ENCODE measurements at regions not wholly inside any gene's neighbourhood (a gene's known extent, or its start where the extent isn't known, plus 50 kb on each side); places are given as distances from the start of the nearest gene placed in this dataset.

GRCh38 chr14:34208532-34208931, 253.5 kb downstream of the SPTSSA start:
- no peak for DNase-seq

GRCh38 chr14:34205799-34206198, 254.9 kb upstream of the EGLN3 start:
- DNase-seq = no peak

GRCh38 chr14:34204774-34205173, 253.9 kb upstream of the EGLN3 start:
- DNase-seq = no peak

- no peak for DNase-seq
Measured at GRCh38 chr14:34203251-34203722, 252.4 kb upstream of the EGLN3 start.

- no peak for DNase-seq
Measured at GRCh38 chr14:34201909-34202637, 251.2 kb upstream of the EGLN3 start.

- no peak for DNase-seq
Measured at GRCh38 chr14:34199585-34199984, 248.7 kb upstream of the EGLN3 start.

GRCh38 chr14:34198096-34198495, 247.2 kb upstream of the EGLN3 start:
- DNase-seq = no peak

GRCh38 chr14:34195964-34196363, 245.1 kb upstream of the EGLN3 start:
- DNase-seq = no peak

- DNase-seq = no peak
Measured at GRCh38 chr14:34190717-34191116, 239.8 kb upstream of the EGLN3 start.

GRCh38 chr14:34189866-34190265, 239.0 kb upstream of the EGLN3 start:
- DNase-seq = no peak

- DNase-seq = no peak
Measured at GRCh38 chr14:34187519-34188044, 236.7 kb upstream of the EGLN3 start.

GRCh38 chr14:34187061-34187460, 236.2 kb upstream of the EGLN3 start:
- no peak for DNase-seq

GRCh38 chr14:34184126-34184525, 233.3 kb upstream of the EGLN3 start:
- no peak for DNase-seq

- no peak for DNase-seq
Measured at GRCh38 chr14:34183478-34183877, 232.6 kb upstream of the EGLN3 start.

- no peak for DNase-seq
Measured at GRCh38 chr14:34181338-34181737, 230.5 kb upstream of the EGLN3 start.

GRCh38 chr14:34180869-34181268, 230.0 kb upstream of the EGLN3 start:
- DNase-seq = no peak

GRCh38 chr14:34180434-34180833, 229.6 kb upstream of the EGLN3 start:
- no peak for DNase-seq

- peak; percentile 65 for DNase-seq
Measured at GRCh38 chr14:34179727-34180126, 228.9 kb upstream of the EGLN3 start.

GRCh38 chr14:34177466-34177865, 226.6 kb upstream of the EGLN3 start:
- no peak for DNase-seq

GRCh38 chr14:34175574-34175973, 224.7 kb upstream of the EGLN3 start:
- DNase-seq = no peak

- DNase-seq = peak; percentile 42
Measured at GRCh38 chr14:34174973-34175372, 224.1 kb upstream of the EGLN3 start.

- no peak for DNase-seq
Measured at GRCh38 chr14:34173916-34174315, 223.0 kb upstream of the EGLN3 start.

- no peak for DNase-seq
Measured at GRCh38 chr14:34172550-34173368, 221.9 kb upstream of the EGLN3 start.

GRCh38 chr14:34172173-34172451, 221.2 kb upstream of the EGLN3 start:
- DNase-seq = no peak

Data from NCI-H1105 (cell line).